NB4 (cell line): ENCODE measurements at regions not wholly inside any gene's neighbourhood (a gene's known extent, or its start where the extent isn't known, plus 50 kb on each side); places are given as distances from the start of the nearest gene placed in this dataset.

Experiments used
- MYC ChIP-seq: IDR thresholded peaks from 2 replicates; pipeline ENCODE4 v1.6.1; 2011; ENCODE audit warnings: low read depth, low read length
- POLR2A ChIP-seq: IDR thresholded peaks from 2 replicates; pipeline ENCODE4 v1.6.1; 2011; ENCODE audit warnings: mild to moderate bottlenecking; ENCODE audit not compliant: insufficient read length; ENCODE audit errors: extremely low read depth
- TF ChIP-seq, protein P1 (sequence below): IDR thresholded peaks from one replicate; pipeline ENCODE4 v1.5.1; 2012; ENCODE audit warnings: low read depth, low read length
- TF ChIP-seq, protein P2 (sequence below): IDR thresholded peaks from 2 replicates; pipeline ENCODE4 v1.6.1; 2011; ENCODE audit warnings: low read depth, low read length

- no peak for TF ChIP-seq POLR2A
- TF ChIP-seq, protein P1, sequence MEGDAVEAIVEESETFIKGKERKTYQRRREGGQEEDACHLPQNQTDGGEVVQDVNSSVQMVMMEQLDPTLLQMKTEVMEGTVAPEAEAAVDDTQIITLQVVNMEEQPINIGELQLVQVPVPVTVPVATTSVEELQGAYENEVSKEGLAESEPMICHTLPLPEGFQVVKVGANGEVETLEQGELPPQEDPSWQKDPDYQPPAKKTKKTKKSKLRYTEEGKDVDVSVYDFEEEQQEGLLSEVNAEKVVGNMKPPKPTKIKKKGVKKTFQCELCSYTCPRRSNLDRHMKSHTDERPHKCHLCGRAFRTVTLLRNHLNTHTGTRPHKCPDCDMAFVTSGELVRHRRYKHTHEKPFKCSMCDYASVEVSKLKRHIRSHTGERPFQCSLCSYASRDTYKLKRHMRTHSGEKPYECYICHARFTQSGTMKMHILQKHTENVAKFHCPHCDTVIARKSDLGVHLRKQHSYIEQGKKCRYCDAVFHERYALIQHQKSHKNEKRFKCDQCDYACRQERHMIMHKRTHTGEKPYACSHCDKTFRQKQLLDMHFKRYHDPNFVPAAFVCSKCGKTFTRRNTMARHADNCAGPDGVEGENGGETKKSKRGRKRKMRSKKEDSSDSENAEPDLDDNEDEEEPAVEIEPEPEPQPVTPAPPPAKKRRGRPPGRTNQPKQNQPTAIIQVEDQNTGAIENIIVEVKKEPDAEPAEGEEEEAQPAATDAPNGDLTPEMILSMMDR = no peak
- TF ChIP-seq, protein P2, sequence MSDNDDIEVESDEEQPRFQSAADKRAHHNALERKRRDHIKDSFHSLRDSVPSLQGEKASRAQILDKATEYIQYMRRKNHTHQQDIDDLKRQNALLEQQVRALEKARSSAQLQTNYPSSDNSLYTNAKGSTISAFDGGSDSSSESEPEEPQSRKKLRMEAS = no peak
- TF ChIP-seq MYC = no peak
Measured at GRCh38 chr12:63308671-63309070, 157.7 kb upstream of the AVPR1A start.
